Right lung (tissue), 2 donors: ENCODE measurements at regions not wholly inside any gene's neighbourhood (a gene's known extent, or its start where the extent isn't known, plus 50 kb on each side); places are given as distances from the start of the nearest gene placed in this dataset.
"Not testable (repeated sequence)": the region's sequence is repeated elsewhere in the genome, so short reads cannot be mapped to it uniquely, and the experiment has no call there.

Experiments
- DNase-seq, 2 donors: peaks; one replicate each; pipeline ENCODE4 v3.0.0-alpha.2; 2013

GRCh38 chr5:25393957-25394356, 749.2 kb upstream of the CDH10 start:
- no peak for DNase-seq

GRCh38 chr5:25393256-25393655, 748.5 kb upstream of the CDH10 start:
- no peak for DNase-seq

- peak in 1 of 2 donors; percentile 2 for DNase-seq
Observed at GRCh38 chr5:25387953-25388352, 743.2 kb upstream of the CDH10 start.

- DNase-seq = no peak
Observed at GRCh38 chr5:25362799-25363198, 718.0 kb upstream of the CDH10 start.

- DNase-seq = no peak
Observed at GRCh38 chr5:25358919-25359318, 714.1 kb upstream of the CDH10 start.

- no peak for DNase-seq
Observed at GRCh38 chr5:25357605-25358004, 712.8 kb upstream of the CDH10 start.

GRCh38 chr5:25349746-25350145, 705.0 kb upstream of the CDH10 start:
- no peak for DNase-seq

- DNase-seq = no peak
Observed at GRCh38 chr5:25345240-25345771, 700.5 kb upstream of the CDH10 start.

- DNase-seq = no peak
Observed at GRCh38 chr5:25339541-25339940, 694.8 kb upstream of the CDH10 start.

GRCh38 chr5:25334350-25334749, 689.6 kb upstream of the CDH10 start:
- no peak for DNase-seq

- DNase-seq = no peak
Observed at GRCh38 chr5:25330721-25331120, 685.9 kb upstream of the CDH10 start.

GRCh38 chr5:25327172-25327571, 682.4 kb upstream of the CDH10 start:
- DNase-seq = no peak

- no peak for DNase-seq
Observed at GRCh38 chr5:25301836-25302235, 657.1 kb upstream of the CDH10 start.

- DNase-seq = no peak
Observed at GRCh38 chr5:25295067-25295466, 650.3 kb upstream of the CDH10 start.

GRCh38 chr5:25289766-25290165, 645.0 kb upstream of the CDH10 start:
- DNase-seq = not testable (repeated sequence)

GRCh38 chr5:25286319-25286718, 641.5 kb upstream of the CDH10 start:
- DNase-seq = no peak

GRCh38 chr5:25285136-25285535, 640.4 kb upstream of the CDH10 start:
- no peak for DNase-seq

- DNase-seq = not testable (repeated sequence)
Observed at GRCh38 chr5:25263507-25263906, 618.7 kb upstream of the CDH10 start.

GRCh38 chr5:25262221-25262620, 617.4 kb upstream of the CDH10 start:
- DNase-seq = no peak

- no peak for DNase-seq
Observed at GRCh38 chr5:25255128-25255527, 610.4 kb upstream of the CDH10 start.

- DNase-seq = no peak
Observed at GRCh38 chr5:25241981-25242380, 597.2 kb upstream of the CDH10 start.

GRCh38 chr5:25238720-25239119, 593.9 kb upstream of the CDH10 start:
- not testable (repeated sequence) for DNase-seq

GRCh38 chr5:25224316-25224982, 579.7 kb upstream of the CDH10 start:
- no peak for DNase-seq

GRCh38 chr5:25199902-25200301, 555.1 kb upstream of the CDH10 start:
- not testable (repeated sequence) for DNase-seq
